ENCODE measurements at regions not wholly inside any gene's neighbourhood (a gene's known extent, or its start where the extent isn't known, plus 50 kb on each side); places are given as distances from the start of the nearest gene placed in this dataset.

- no peak for TF ChIP-seq EP300 (IDR thresholded peaks at IDR 0.05; ENCODE audit: borderline replicate concordance)
- TF ChIP-seq EGR1 (IDR thresholded peaks at IDR 0.05): no peak
- TF ChIP-seq USF1 (IDR thresholded peaks at IDR 0.05): no peak
- no peak for TF ChIP-seq ZBTB7A (IDR thresholded peaks at IDR 0.05; ENCODE audit: low read depth)
- no peak for TF ChIP-seq CREB1 (IDR thresholded peaks at IDR 0.05; ENCODE audit: low read depth)
- TF ChIP-seq TAF1 (IDR thresholded peaks at IDR 0.05; ENCODE audit: low read depth): no peak
These were observed 410.3 kb downstream of the KCNA4 start for GRCh38 chr11:29606330-29607031.

All from Ishikawa (cell line).